ENCODE measurements at regions not wholly inside any gene's neighbourhood (a gene's known extent, or its start where the extent isn't known, plus 50 kb on each side); places are given as distances from the start of the nearest gene placed in this dataset.

DNA sequence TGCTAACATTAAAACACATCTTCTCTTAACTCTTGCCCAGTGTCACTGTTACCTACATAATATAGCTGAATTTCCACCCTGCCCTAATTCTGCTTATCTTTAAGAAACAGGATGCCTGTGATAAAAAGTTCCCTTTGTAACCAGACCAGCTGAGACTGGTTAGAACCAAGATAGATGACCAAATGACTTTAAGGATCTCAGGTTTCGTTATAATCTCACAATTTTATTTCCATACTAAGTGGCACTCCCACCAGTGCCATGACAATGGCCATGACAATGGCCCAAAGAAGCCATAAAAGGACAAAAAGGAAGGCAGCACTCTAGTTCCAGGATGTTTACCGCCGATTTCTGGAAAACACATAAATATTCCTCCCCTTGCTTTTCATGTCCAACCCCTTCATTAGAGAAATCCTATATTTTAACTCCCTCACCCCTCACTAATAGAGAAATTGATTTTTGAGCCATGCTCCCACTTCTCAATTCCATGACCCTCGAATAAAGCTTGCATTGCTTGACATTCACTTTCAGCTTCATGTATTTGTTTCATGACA lies 126.1 kb downstream of the ELAPOR2 start:
- no peak for TF ChIP-seq CTCF (IDR thresholded peaks at IDR 0.05)
- TF ChIP-seq EZH2 (IDR thresholded peaks at IDR 0.05; ENCODE audit: borderline replicate concordance, insufficient read depth, low read depth, low read length, poor library complexity, severe bottlenecking), result no peak
